ENCODE measurements at regions not wholly inside any gene's neighbourhood (a gene's known extent, or its start where the extent isn't known, plus 50 kb on each side); places are given as distances from the start of the nearest gene placed in this dataset.

DNA sequence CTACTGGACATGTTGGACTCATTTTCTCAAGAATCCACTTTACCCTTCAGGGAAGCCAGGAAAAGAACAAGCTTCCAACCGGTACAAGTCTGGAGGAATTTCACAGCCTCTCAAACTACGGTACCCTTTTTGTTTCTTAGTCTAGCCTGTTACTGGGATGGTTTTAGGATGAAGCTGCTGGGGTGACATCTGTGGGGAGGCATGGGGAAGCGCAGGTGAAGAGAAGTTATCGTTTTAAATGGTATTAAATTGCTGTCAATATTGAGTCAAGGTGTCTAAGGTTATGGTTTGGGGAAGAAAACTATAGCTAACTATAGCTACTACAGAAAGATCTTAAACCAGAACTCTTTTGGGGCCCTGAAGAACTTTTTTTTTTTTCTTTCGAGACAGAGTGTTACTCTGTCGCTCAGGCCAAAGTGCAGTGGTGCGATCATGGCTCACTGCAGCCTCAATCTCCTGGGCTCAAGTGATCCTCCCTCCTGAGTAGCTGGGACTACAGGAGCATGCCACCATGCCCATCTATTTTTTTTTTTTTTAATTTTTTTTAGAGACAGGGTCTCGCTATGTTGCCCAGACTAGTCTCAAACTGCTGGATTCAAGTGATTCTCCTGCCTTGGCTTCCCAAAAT lies 128.7 kb downstream of the RIN2 start (continued):
- TF ChIP-seq, protein P1, sequence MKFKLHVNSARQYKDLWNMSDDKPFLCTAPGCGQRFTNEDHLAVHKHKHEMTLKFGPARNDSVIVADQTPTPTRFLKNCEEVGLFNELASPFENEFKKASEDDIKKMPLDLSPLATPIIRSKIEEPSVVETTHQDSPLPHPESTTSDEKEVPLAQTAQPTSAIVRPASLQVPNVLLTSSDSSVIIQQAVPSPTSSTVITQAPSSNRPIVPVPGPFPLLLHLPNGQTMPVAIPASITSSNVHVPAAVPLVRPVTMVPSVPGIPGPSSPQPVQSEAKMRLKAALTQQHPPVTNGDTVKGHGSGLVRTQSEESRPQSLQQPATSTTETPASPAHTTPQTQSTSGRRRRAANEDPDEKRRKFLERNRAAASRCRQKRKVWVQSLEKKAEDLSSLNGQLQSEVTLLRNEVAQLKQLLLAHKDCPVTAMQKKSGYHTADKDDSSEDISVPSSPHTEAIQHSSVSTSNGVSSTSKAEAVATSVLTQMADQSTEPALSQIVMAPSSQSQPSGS (CRISPR knock-in tag; IDR thresholded peaks at IDR 0.05): no peak
- TF ChIP-seq, protein P2, sequence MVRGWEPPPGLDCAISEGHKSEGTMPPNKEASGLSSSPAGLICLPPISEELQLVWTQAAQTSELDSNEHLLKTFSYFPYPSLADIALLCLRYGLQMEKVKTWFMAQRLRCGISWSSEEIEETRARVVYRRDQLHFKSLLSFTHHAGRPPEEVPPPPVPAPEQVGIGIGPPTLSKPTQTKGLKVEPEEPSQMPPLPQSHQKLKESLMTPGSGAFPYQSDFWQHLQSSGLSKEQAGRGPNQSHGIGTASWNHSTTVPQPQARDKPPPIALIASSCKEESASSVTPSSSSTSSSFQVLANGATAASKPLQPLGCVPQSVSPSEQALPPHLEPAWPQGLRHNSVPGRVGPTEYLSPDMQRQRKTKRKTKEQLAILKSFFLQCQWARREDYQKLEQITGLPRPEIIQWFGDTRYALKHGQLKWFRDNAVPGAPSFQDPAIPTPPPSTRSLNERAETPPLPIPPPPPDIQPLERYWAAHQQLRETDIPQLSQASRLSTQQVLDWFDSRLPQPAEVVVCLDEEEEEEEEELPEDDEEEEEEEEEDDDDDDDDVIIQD (CRISPR knock-in tag; IDR thresholded peaks at IDR 0.05; ENCODE audit: low read depth): no peak
- TF ChIP-seq, protein P3, sequence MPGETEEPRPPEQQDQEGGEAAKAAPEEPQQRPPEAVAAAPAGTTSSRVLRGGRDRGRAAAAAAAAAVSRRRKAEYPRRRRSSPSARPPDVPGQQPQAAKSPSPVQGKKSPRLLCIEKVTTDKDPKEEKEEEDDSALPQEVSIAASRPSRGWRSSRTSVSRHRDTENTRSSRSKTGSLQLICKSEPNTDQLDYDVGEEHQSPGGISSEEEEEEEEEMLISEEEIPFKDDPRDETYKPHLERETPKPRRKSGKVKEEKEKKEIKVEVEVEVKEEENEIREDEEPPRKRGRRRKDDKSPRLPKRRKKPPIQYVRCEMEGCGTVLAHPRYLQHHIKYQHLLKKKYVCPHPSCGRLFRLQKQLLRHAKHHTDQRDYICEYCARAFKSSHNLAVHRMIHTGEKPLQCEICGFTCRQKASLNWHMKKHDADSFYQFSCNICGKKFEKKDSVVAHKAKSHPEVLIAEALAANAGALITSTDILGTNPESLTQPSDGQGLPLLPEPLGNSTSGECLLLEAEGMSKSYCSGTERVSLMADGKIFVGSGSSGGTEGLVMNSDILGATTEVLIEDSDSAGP (CRISPR knock-in tag; IDR thresholded peaks at IDR 0.05; ENCODE audit: borderline replicate concordance): no peak
- TF ChIP-seq, protein P4, sequence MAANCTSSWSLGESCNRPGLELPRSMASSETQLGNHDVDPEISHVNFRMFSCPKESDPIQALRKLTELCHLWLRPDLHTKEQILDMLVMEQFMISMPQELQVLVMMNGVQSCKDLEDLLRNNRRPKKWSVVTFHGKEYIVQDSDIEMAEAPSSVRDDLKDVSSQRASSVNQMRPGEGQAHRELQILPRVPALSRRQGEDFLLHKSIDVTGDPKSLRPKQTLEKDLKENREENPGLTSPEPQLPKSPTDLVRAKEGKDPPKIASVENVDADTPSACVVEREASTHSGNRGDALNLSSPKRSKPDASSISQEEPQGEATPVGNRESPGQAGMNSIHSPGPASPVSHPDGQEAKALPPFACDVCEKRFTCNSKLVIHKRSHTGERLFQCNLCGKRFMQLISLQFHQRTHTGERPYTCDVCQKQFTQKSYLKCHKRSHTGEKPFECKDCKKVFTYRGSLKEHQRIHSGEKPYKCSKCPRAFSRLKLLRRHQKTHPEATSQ (CRISPR knock-in tag; IDR thresholded peaks at IDR 0.05; ENCODE audit: borderline replicate concordance): no peak
- TF ChIP-seq IKZF4 (CRISPR knock-in tag; IDR thresholded peaks at IDR 0.05; ENCODE audit: borderline replicate concordance, low read depth, not compliant biosample characterization) (no peak), HNRNPUL1 (IDR thresholded peaks at IDR 0.05; ENCODE audit: low read depth, low read length) (no peak), TARDBP (CRISPR knock-in tag; IDR thresholded peaks at IDR 0.05) (no peak), PTBP1 (IDR thresholded peaks at IDR 0.05; ENCODE audit: low read depth, low read length, poor library complexity, severe bottlenecking) (no peak), ZFYVE20 (CRISPR knock-in tag; IDR thresholded peaks at IDR 0.05; ENCODE audit: borderline replicate concordance, low read depth) (no peak), SYNCRIP (IDR thresholded peaks at IDR 0.05; ENCODE audit: insufficient read depth, low read depth, low read length) (no peak), SOX5 (CRISPR knock-in tag; IDR thresholded peaks at IDR 0.05; ENCODE audit: borderline replicate concordance) (no peak), ZSCAN22 (CRISPR knock-in tag; IDR thresholded peaks at IDR 0.05) (no peak), XBP1 (CRISPR knock-in tag; IDR thresholded peaks at IDR 0.05) (no peak), ZNF530 (CRISPR knock-in tag; IDR thresholded peaks at IDR 0.05; ENCODE audit: low read depth) (no peak), ZNF761 (CRISPR knock-in tag; conservative IDR thresholded peaks at IDR 0.05) (no peak)
- TF ChIP-seq, protein P5, sequence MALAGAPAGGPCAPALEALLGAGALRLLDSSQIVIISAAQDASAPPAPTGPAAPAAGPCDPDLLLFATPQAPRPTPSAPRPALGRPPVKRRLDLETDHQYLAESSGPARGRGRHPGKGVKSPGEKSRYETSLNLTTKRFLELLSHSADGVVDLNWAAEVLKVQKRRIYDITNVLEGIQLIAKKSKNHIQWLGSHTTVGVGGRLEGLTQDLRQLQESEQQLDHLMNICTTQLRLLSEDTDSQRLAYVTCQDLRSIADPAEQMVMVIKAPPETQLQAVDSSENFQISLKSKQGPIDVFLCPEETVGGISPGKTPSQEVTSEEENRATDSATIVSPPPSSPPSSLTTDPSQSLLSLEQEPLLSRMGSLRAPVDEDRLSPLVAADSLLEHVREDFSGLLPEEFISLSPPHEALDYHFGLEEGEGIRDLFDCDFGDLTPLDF (CRISPR knock-in tag; IDR thresholded peaks at IDR 0.05): no peak
- TF ChIP-seq, protein P6, sequence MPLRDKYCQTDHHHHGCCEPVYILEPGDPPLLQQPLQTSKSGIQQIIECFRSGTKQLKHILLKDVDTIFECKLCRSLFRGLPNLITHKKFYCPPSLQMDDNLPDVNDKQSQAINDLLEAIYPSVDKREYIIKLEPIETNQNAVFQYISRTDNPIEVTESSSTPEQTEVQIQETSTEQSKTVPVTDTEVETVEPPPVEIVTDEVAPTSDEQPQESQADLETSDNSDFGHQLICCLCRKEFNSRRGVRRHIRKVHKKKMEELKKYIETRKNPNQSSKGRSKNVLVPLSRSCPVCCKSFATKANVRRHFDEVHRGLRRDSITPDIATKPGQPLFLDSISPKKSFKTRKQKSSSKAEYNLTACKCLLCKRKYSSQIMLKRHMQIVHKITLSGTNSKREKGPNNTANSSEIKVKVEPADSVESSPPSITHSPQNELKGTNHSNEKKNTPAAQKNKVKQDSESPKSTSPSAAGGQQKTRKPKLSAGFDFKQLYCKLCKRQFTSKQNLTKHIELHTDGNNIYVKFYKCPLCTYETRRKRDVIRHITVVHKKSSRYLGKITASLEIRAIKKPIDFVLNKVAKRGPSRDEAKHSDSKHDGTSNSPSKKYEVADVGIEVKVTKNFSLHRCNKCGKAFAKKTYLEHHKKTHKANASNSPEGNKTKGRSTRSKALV (CRISPR knock-in tag; IDR thresholded peaks at IDR 0.05): 0 out of 2 replicates have a peak, but pooled peaks have one; percentile 56
- TF ChIP-seq, protein P7, sequence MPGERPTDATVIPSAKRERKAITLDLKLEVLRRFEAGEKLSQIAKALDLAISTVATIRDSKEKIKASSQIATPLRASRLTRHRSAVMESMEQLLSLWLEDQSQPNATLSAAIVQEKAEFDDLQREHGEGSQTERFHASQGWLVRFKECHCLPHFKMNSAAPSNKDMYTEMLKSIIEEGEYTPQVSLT (CRISPR knock-in tag; IDR thresholded peaks at IDR 0.05; ENCODE audit: borderline replicate concordance, low read depth): no peak

Measured in HepG2 (cell line).